Parathyroid adenoma (tissue), 2 donors: ENCODE measurements at regions not wholly inside any gene's neighbourhood (a gene's known extent, or its start where the extent isn't known, plus 50 kb on each side); places are given as distances from the start of the nearest gene placed in this dataset.

ENCODE experiments used
- H2AFZ ChIP-seq: fragments of 300-600 bp; sonication (generic); one replicate; pipeline ENCODE4 v1.7.0; 2017; ENCODE audit warnings: antibody characterized with exemption, mild to moderate bottlenecking
- H3K27ac ChIP-seq: fragments of 300-600 bp; sonication (generic); one replicate; pipeline ENCODE4 v1.7.0; 2017
- H3K27me3 ChIP-seq: fragments of 300-600 bp; sonication (generic); one replicate; pipeline ENCODE4 v1.7.0; 2017; ENCODE audit warnings: low read length; ENCODE audit not compliant: control insufficient read depth, insufficient read depth
- H3K36me3 ChIP-seq: fragments of 300-600 bp; sonication (generic); one replicate; pipeline ENCODE4 v1.7.0; 2017; ENCODE audit warnings: low read length; ENCODE audit not compliant: control insufficient read depth, insufficient read depth
- H3K4me1 ChIP-seq: fragments of 300-600 bp; sonication (generic); one replicate; pipeline ENCODE4 v1.7.0; 2017; ENCODE audit warnings: control low read depth
- H3K4me2 ChIP-seq: fragments of 300-600 bp; sonication (generic); one replicate; pipeline ENCODE4 v1.7.0; 2017; ENCODE audit warnings: low read length
- H3K4me3 ChIP-seq: fragments of 300-600 bp; sonication (generic); one replicate; pipeline ENCODE4 v1.7.0; 2017; ENCODE audit warnings: low read depth, low read length
- H3K79me2 ChIP-seq: fragments of 300-600 bp; sonication (generic); one replicate; pipeline ENCODE4 v1.7.0; 2017; ENCODE audit warnings: control low read depth
- H3K9ac ChIP-seq: fragments of 300-600 bp; sonication (generic); one replicate; pipeline ENCODE4 v1.7.0; 2017; ENCODE audit warnings: mild to moderate bottlenecking
- H3K9me3 ChIP-seq: fragments of 300-600 bp; sonication (generic); one replicate; pipeline ENCODE4 v1.7.0; 2017; ENCODE audit warnings: low read length; ENCODE audit not compliant: control insufficient read depth
- CTCF ChIP-seq: fragments of 300-600 bp; sonication (generic); IDR thresholded peaks from one replicate; pipeline ENCODE4 v1.7.0; 2017; ENCODE audit warnings: antibody characterized with exemption, mild to moderate bottlenecking
- donor health status: primary hyperparathyroidism.

- no peak for TF ChIP-seq CTCF
- H3K27me3 ChIP-seq: no peaks in the 10 kb centered on the region
- H3K36me3 ChIP-seq: no peaks in the 10 kb centered on the region
- H3K9me3 ChIP-seq: no peaks in the 10 kb centered on the region
- no peak overlapping the region for H3K9ac ChIP-seq
- H2AFZ ChIP-seq: no peak overlapping the region
- H3K27ac ChIP-seq: no peak overlapping the region
- H3K4me3 ChIP-seq: no peak overlapping the region
- H3K4me2 ChIP-seq: no peak overlapping the region
- H3K79me2 ChIP-seq: no peaks in the 10 kb centered on the region
- no peaks in the 10 kb centered on the region for H3K4me1 ChIP-seq
Measured at GRCh38 chr17:14797801-14798200, 467.3 kb downstream of the PMP22 start.

GRCh38 chr17:14797021-14797420, 468.1 kb downstream of the PMP22 start:
- no peak overlapping the region for H3K27ac ChIP-seq
- H3K4me1 ChIP-seq: no peaks in the 10 kb centered on the region
- no peak for TF ChIP-seq CTCF
- no peak overlapping the region for H3K4me3 ChIP-seq
- H3K79me2 ChIP-seq: no peaks in the 10 kb centered on the region
- no peak overlapping the region for H3K9ac ChIP-seq
- no peaks in the 10 kb centered on the region for H3K27me3 ChIP-seq
- H3K4me2 ChIP-seq: no peak overlapping the region
- H2AFZ ChIP-seq: no peak overlapping the region
- H3K36me3 ChIP-seq: no peaks in the 10 kb centered on the region
- H3K9me3 ChIP-seq: no peaks in the 10 kb centered on the region

GRCh38 chr17:14794961-14795360, 470.2 kb downstream of the PMP22 start:
- Histone ChIP-seq H3K27me3 (no peaks in the 10 kb centered on the region), H3K9me3 (no peaks in the 10 kb centered on the region), H3K27ac (no peak overlapping the region), H3K4me1 (no peaks in the 10 kb centered on the region), H3K36me3 (no peaks in the 10 kb centered on the region), H3K4me2 (no peak overlapping the region), H3K79me2 (no peaks in the 10 kb centered on the region), H2AFZ (no peak overlapping the region), H3K9ac (no peak overlapping the region), H3K4me3 (no peak overlapping the region)
- TF ChIP-seq CTCF: no peak

GRCh38 chr17:14793237-14793636, 471.9 kb downstream of the PMP22 start:
- H3K4me2 ChIP-seq: no peak overlapping the region
- no peaks in the 10 kb centered on the region for H3K4me1 ChIP-seq
- no peak for TF ChIP-seq CTCF
- no peaks in the 10 kb centered on the region for H3K36me3 ChIP-seq
- no peak overlapping the region for H2AFZ ChIP-seq
- no peak overlapping the region for H3K4me3 ChIP-seq
- H3K9ac ChIP-seq: no peak overlapping the region
- no peaks in the 10 kb centered on the region for H3K27me3 ChIP-seq
- no peak overlapping the region for H3K27ac ChIP-seq
- no peaks in the 10 kb centered on the region for H3K9me3 ChIP-seq
- no peaks in the 10 kb centered on the region for H3K79me2 ChIP-seq

- H3K9me3 ChIP-seq: no peaks in the 10 kb centered on the region
- no peak overlapping the region for H3K4me3 ChIP-seq
- no peak overlapping the region for H3K27ac ChIP-seq
- no peak overlapping the region for H2AFZ ChIP-seq
- H3K27me3 ChIP-seq: no peaks in the 10 kb centered on the region
- no peak overlapping the region for H3K4me2 ChIP-seq
- no peaks in the 10 kb centered on the region for H3K4me1 ChIP-seq
- H3K36me3 ChIP-seq: no peaks in the 10 kb centered on the region
- H3K9ac ChIP-seq: no peak overlapping the region
- no peak for TF ChIP-seq CTCF
- no peaks in the 10 kb centered on the region for H3K79me2 ChIP-seq
Measured at GRCh38 chr17:14792746-14793145, 472.4 kb downstream of the PMP22 start.
